ENCODE measurements at regions not wholly inside any gene's neighbourhood (a gene's known extent, or its start where the extent isn't known, plus 50 kb on each side); places are given as distances from the start of the nearest gene placed in this dataset.

- Histone ChIP-seq H3K9me2 (ENCODE audit: insufficient read depth, low read length) (no peaks in the 10 kb centered on the region), H3K36me3 (ENCODE audit: insufficient read depth, low read length) (peaks cover 14% of the 10 kb centered on the region), H3K4me2 (ENCODE audit: low read length) (peak overlapping the region; percentile 95), H2AFZ (ENCODE audit: low read depth, low read length) (no peak overlapping the region), H3K27me3 (ENCODE audit: insufficient read depth, low read depth, low read length) (no peaks in the 10 kb centered on the region), H3K79me2 (replicated peaks; ENCODE audit: insufficient read depth, low read length) (peaks cover 97% of the 10 kb centered on the region), H3K27ac (ENCODE audit: low read length) (peak overlapping the region; percentile 100), H3K4me3 (ENCODE audit: low read length) (peak overlapping the region; percentile 82), H3F3A (ENCODE audit: insufficient read depth, low read length, poor library complexity, severe bottlenecking) (peaks cover 21% of the 10 kb centered on the region), H3K9me3 (ENCODE audit: low read length) (no peaks in the 10 kb centered on the region), H4K20me1 (ENCODE audit: insufficient read depth) (no peaks in the 10 kb centered on the region), H3K9ac (ENCODE audit: low read length) (peak overlapping the region; percentile 96)
- TF ChIP-seq EP300 (conservative IDR thresholded peaks at IDR 0.05; ENCODE audit: poor library complexity, severe bottlenecking) (peak; percentile 67), CTCF (IDR thresholded peaks at IDR 0.05; ENCODE audit: poor library complexity, severe bottlenecking) (peak; percentile 37), POLR2AphosphoS5 (IDR thresholded peaks at IDR 0.05) (peak; percentile 98), RAD21 (conservative IDR thresholded peaks at IDR 0.05) (peak; percentile 63), MXI1 (conservative IDR thresholded peaks at IDR 0.05; ENCODE audit: poor library complexity, severe bottlenecking) (peak; percentile 65), REST (IDR thresholded peaks at IDR 0.05; ENCODE audit: borderline replicate concordance) (peak; percentile 94), EZH2 (IDR thresholded peaks at IDR 0.05; ENCODE audit: borderline replicate concordance, insufficient read depth, low read length, poor library complexity, severe bottlenecking) (no peak), SMC3 (conservative IDR thresholded peaks at IDR 0.05; ENCODE audit: poor library complexity) (peak; percentile 66), TAF1 (IDR thresholded peaks at IDR 0.05; ENCODE audit: low read depth) (peak; percentile 98)
These were observed 221.8 kb downstream of the MEF2C start for GRCh38 chr5:88660947-88661805.

GRCh38 chr5:88660264-88660946, 222.6 kb downstream of the MEF2C start:
- Histone ChIP-seq H4K20me1 (ENCODE audit: insufficient read depth) (no peaks in the 10 kb centered on the region), H2AFZ (ENCODE audit: low read depth, low read length) (no peak overlapping the region), H3K9me2 (ENCODE audit: insufficient read depth, low read length) (no peaks in the 10 kb centered on the region), H3K36me3 (ENCODE audit: insufficient read depth, low read length) (peaks cover 12% of the 10 kb centered on the region), H3K27ac (ENCODE audit: low read length) (peak overlapping the region; percentile 100), H3K9me3 (ENCODE audit: low read length) (no peaks in the 10 kb centered on the region), H3K27me3 (ENCODE audit: insufficient read depth, low read depth, low read length) (no peaks in the 10 kb centered on the region), H3K9ac (ENCODE audit: low read length) (peak overlapping the region; percentile 96), H3K4me2 (ENCODE audit: low read length) (peak overlapping the region; percentile 86), H3K79me2 (replicated peaks; ENCODE audit: insufficient read depth, low read length) (peaks cover 97% of the 10 kb centered on the region), H3F3A (ENCODE audit: insufficient read depth, low read length, poor library complexity, severe bottlenecking) (peaks cover 19% of the 10 kb centered on the region), H3K4me3 (ENCODE audit: low read length) (peak overlapping the region; percentile 82)
- TF ChIP-seq TAF1 (IDR thresholded peaks at IDR 0.05; ENCODE audit: low read depth), result no peak
- peak; percentile 1 for TF ChIP-seq POLR2AphosphoS5 (IDR thresholded peaks at IDR 0.05)

Data from neural cell (in vitro differentiated cells).